ENCODE measurements at regions not wholly inside any gene's neighbourhood (a gene's known extent, or its start where the extent isn't known, plus 50 kb on each side); places are given as distances from the start of the nearest gene placed in this dataset.

DNA sequence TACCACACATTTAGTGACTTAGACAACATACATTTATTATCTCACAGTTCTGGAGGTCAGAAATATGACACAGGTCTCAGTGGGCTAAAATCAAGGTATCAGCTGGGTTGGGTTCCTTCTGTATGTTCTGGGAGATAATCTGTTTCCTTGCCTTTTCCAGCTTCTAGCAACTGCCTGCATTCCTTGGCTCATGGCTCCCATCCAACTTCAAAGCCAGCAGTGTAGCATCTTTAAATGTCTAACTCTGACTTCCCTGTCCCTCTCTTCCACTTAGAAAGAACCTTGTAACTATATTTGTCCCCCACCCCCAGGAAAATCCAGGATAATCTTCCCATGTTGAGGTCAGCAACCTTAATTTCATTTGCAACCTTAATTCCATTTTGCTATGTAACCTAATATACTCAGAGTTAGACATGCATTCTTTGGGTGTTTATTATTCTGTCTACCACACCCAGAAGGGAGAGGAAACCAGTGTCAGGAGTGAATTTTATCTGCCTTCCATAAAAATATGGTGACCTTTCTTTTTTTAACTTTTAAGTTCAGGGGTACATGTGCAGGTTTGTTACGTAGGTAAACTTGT is 57.3 kb upstream of the SMIM30 start:
- POLR2A ChIA-PET, result no interaction called here
- no peaks in the 10 kb centered on the region for H3K9me3 ChIP-seq (replicated peaks; ENCODE audit: control insufficient read depth, insufficient read depth, low read length)
- H3K27me3 ChIP-seq (replicated peaks in 1 of 2; ENCODE audit: control insufficient read depth in 2 of 2, insufficient read depth in 2 of 2, low read length in 1 of 2), result no peaks in the 10 kb centered on the region
- H3K4me2 ChIP-seq (ENCODE audit: control insufficient read depth, insufficient read depth), result no peak overlapping the region
- no peak for DNase-seq (ENCODE audit: low read depth, low spot score)
- intact Hi-C loops (cut with micrococcal nuclease; ENCODE audit: unreplicated experiment), result no loop called here
- BruUV-seq (replicated peaks), result no TSS peak
- TF ChIP-seq FOXM1 (IDR thresholded peaks at IDR 0.05; ENCODE audit: low read depth, low read length), result no peak
- TF ChIP-seq, protein P1, sequence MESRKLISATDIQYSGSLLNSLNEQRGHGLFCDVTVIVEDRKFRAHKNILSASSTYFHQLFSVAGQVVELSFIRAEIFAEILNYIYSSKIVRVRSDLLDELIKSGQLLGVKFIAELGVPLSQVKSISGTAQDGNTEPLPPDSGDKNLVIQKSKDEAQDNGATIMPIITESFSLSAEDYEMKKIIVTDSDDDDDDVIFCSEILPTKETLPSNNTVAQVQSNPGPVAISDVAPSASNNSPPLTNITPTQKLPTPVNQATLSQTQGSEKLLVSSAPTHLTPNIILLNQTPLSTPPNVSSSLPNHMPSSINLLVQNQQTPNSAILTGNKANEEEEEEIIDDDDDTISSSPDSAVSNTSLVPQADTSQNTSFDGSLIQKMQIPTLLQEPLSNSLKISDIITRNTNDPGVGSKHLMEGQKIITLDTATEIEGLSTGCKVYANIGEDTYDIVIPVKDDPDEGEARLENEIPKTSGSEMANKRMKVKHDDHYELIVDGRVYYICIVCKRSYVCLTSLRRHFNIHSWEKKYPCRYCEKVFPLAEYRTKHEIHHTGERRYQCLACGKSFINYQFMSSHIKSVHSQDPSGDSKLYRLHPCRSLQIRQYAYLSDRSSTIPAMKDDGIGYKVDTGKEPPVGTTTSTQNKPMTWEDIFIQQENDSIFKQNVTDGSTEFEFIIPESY (IDR thresholded peaks at IDR 0.05), result no peak
- no peak for TF ChIP-seq ESRRA (IDR thresholded peaks at IDR 0.05; ENCODE audit: low read length)
- TF ChIP-seq EP300 (IDR thresholded peaks at IDR 0.05; ENCODE audit: borderline replicate concordance in 1 of 2, control insufficient read depth in 1 of 2, low read depth in 2 of 2, low read length in 2 of 2), result no peak
- TF ChIP-seq, protein P2, sequence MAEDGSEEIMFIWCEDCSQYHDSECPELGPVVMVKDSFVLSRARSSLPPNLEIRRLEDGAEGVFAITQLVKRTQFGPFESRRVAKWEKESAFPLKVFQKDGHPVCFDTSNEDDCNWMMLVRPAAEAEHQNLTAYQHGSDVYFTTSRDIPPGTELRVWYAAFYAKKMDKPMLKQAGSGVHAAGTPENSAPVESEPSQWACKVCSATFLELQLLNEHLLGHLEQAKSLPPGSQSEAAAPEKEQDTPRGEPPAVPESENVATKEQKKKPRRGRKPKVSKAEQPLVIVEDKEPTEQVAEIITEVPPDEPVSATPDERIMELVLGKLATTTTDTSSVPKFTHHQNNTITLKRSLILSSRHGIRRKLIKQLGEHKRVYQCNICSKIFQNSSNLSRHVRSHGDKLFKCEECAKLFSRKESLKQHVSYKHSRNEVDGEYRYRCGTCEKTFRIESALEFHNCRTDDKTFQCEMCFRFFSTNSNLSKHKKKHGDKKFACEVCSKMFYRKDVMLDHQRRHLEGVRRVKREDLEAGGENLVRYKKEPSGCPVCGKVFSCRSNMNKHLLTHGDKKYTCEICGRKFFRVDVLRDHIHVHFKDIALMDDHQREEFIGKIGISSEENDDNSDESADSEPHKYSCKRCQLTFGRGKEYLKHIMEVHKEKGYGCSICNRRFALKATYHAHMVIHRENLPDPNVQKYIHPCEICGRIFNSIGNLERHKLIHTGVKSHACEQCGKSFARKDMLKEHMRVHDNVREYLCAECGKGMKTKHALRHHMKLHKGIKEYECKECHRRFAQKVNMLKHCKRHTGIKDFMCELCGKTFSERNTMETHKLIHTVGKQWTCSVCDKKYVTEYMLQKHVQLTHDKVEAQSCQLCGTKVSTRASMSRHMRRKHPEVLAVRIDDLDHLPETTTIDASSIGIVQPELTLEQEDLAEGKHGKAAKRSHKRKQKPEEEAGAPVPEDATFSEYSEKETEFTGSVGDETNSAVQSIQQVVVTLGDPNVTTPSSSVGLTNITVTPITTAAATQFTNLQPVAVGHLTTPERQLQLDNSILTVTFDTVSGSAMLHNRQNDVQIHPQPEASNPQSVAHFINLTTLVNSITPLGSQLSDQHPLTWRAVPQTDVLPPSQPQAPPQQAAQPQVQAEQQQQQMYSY (CRISPR knock-in tag; IDR thresholded peaks at IDR 0.05), result no peak
- no peak for TF ChIP-seq NFIC (IDR thresholded peaks at IDR 0.05; ENCODE audit: low read depth, low read length)
- no peak for TF ChIP-seq ZNF274 (IDR thresholded peaks at IDR 0.05; ENCODE audit: insufficient read depth, insufficient read length)
- no peak for TF ChIP-seq TBL1XR1 (IDR thresholded peaks at IDR 0.05; ENCODE audit: low read depth, low read length)
- TF ChIP-seq SUZ12 (IDR thresholded peaks at IDR 0.05; ENCODE audit: unreplicated experiment), result no peak
- TF ChIP-seq, protein P3, sequence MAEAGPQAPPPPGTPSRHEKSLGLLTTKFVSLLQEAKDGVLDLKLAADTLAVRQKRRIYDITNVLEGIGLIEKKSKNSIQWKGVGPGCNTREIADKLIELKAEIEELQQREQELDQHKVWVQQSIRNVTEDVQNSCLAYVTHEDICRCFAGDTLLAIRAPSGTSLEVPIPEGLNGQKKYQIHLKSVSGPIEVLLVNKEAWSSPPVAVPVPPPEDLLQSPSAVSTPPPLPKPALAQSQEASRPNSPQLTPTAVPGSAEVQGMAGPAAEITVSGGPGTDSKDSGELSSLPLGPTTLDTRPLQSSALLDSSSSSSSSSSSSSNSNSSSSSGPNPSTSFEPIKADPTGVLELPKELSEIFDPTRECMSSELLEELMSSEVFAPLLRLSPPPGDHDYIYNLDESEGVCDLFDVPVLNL (IDR thresholded peaks at IDR 0.05; ENCODE audit: low read depth, low read length), result no peak
- no peak for TF ChIP-seq NRF1 (conservative IDR thresholded peaks at IDR 0.05; ENCODE audit: low read depth, low read length)
- no peak overlapping the region for H3K9ac ChIP-seq (ENCODE audit: control insufficient read depth, insufficient read depth, low read length)
- RAD21 ChIA-PET (ENCODE audit: unreplicated experiment), result no interaction called here
- H3K4me3 ChIP-seq, result no peak overlapping the region
- SMC1A ChIA-PET (ENCODE audit: uncharacterized antibody, unreplicated experiment), result no interaction called here
- H4K20me1 ChIP-seq (ENCODE audit: control insufficient read depth, insufficient read depth), result no peaks in the 10 kb centered on the region
- H2AFZ ChIP-seq (ENCODE audit: control insufficient read depth, low read depth, low read length), result no peak overlapping the region
- 86% methylated on average over 1 of the region's 1 CpG for WGBS (ENCODE audit: insufficient coverage, insufficient replicate concordance, low lambda C conversion rate, missing lambda C conversion rate)
- no peaks in the 10 kb centered on the region for H3K36me3 ChIP-seq (ENCODE audit: control insufficient read depth in 2 of 2, insufficient read depth in 2 of 2, low read length in 1 of 2)
- H3K4me1 ChIP-seq (ENCODE audit: control insufficient read depth, insufficient read depth, low read length), result no peaks in the 10 kb centered on the region
- no peak for FAIRE-seq
- CTCF ChIA-PET, result no interaction called here
- in situ Hi-C loops (cut with MboI), result no loop called here
- no peaks in the 10 kb centered on the region for H3K79me2 ChIP-seq (ENCODE audit: control insufficient read depth, insufficient read depth, low read length)
- no peak overlapping the region for H3K27ac ChIP-seq (ENCODE audit: control insufficient read depth, insufficient read depth)
- ATAC-seq, result no peak
